ENCODE measurements at regions not wholly inside any gene's neighbourhood (a gene's known extent, or its start where the extent isn't known, plus 50 kb on each side); places are given as distances from the start of the nearest gene placed in this dataset.

- Histone ChIP-seq H3K36me3 (no peaks in the 10 kb centered on the region), H3K9me3 (no peaks in the 10 kb centered on the region), H3K27me3 (peaks cover 0 to 46% (median 37%) of the 10 kb centered on the region in 7 donors), H3K4me1 (peaks cover 0 to 4% (median 1%) of the 10 kb centered on the region in 9 donors), H3K4me3 (no peak overlapping the region), H3K27ac (no peak overlapping the region)
- ATAC-seq, result no peak
- DNase-seq, result no peak
- no peak for TF ChIP-seq CTCF (IDR thresholded peaks at IDR 0.05)
- WGBS, 2 donors, result 88 to 91% methylated on average over 4 of the region's 4 CpGs
- intact Hi-C loops (cut with DNase I), result no loop called here
Measured at GRCh38 chr18:5622905-5623304, 79.1 kb upstream of the EPB41L3 start.

- H3K9me3 ChIP-seq, result no peaks in the 10 kb centered on the region
- intact Hi-C loops (cut with DNase I), result no loop called here
- H3K4me3 ChIP-seq, result no peak overlapping the region
- ATAC-seq (no peak), DNase-seq (no peak)
- no peaks in the 10 kb centered on the region for H3K36me3 ChIP-seq
- no peaks in the 10 kb centered on the region for H3K4me1 ChIP-seq
- TF ChIP-seq CTCF (IDR thresholded peaks at IDR 0.05), result no peak
- WGBS, 2 donors, result 51 to 57% methylated on average over 3 of the region's 3 CpGs
- no peak overlapping the region for H3K27ac ChIP-seq
- peaks cover 0 to 24% (median 12%) of the 10 kb centered on the region in 7 donors for H3K27me3 ChIP-seq
Measured at GRCh38 chr18:5620289-5620688, 76.5 kb upstream of the EPB41L3 start.

GRCh38 chr18:5619376-5619775 lies 75.6 kb upstream of the EPB41L3 start:
- WGBS, 2 donors, result 13 to 16% methylated on average over 1 of the region's 1 CpG
- no peak overlapping the region for H3K27ac ChIP-seq

GRCh38 chr18:5618047-5618688 lies 74.4 kb upstream of the EPB41L3 start:
- WGBS, 2 donors, result 73 to 74% methylated on average over 6 of the region's 6 CpGs

More at GRCh38 chr18:5619376-5619775, 75.6 kb upstream of the EPB41L3 start:
- H3K9me3 ChIP-seq, result no peaks in the 10 kb centered on the region
- no peak for DNase-seq
- no peaks in the 10 kb centered on the region for H3K4me1 ChIP-seq
- H3K27me3 ChIP-seq, result peaks cover 0 to 14% (median 4%) of the 10 kb centered on the region in 7 donors
- intact Hi-C loops (cut with DNase I), result no loop called here
- no peaks in the 10 kb centered on the region for H3K36me3 ChIP-seq
- TF ChIP-seq CTCF (IDR thresholded peaks at IDR 0.05), result no peak
- ATAC-seq, result no peak
- H3K4me3 ChIP-seq, result no peak overlapping the region

More at GRCh38 chr18:5618047-5618688, 74.4 kb upstream of the EPB41L3 start:
- Histone ChIP-seq H3K27me3 (peaks cover 0 to 7% (median 0%) of the 10 kb centered on the region in 7 donors), H3K36me3 (no peaks in the 10 kb centered on the region), H3K4me3 (no peak overlapping the region), H3K4me1 (no peaks in the 10 kb centered on the region), H3K27ac (no peak overlapping the region), H3K9me3 (no peaks in the 10 kb centered on the region)
- DNase-seq, result no peak
- no peak for ATAC-seq
- TF ChIP-seq CTCF (IDR thresholded peaks at IDR 0.05), result no peak
- intact Hi-C loops (cut with DNase I), result no loop called here

Measured in heart right ventricle (tissue), 16 donors.